Memory B cell (primary cell): ENCODE measurements at regions not wholly inside any gene's neighbourhood (a gene's known extent, or its start where the extent isn't known, plus 50 kb on each side); places are given as distances from the start of the nearest gene placed in this dataset.

Experiments used
- ATAC-seq: fragments of 150-1000 bp; cut with Tn5 transposase; 2 replicates; pipeline ENCODE4 v1.10.0; 2021; ENCODE audit warnings: low read depth, mild to moderate bottlenecking, moderate library complexity
- DNase-seq, 2 donors: peaks; one replicate each; pipeline ENCODE4 v3.0.0; 2022; ENCODE audit warnings: low spot score in 2 of 2
- H3K27ac Mint-ChIP-seq: one replicate; pipeline ENCODE4 v1.8.0; 2022; ENCODE audit warnings: mild to moderate bottlenecking, moderate library complexity, mixed read lengths
- H3K27me3 Mint-ChIP-seq: one replicate; pipeline ENCODE4 v1.8.0; 2022; ENCODE audit warnings: mixed read lengths
- H3K36me3 Mint-ChIP-seq: one replicate; pipeline ENCODE4 v1.8.0; 2022; ENCODE audit warnings: mild to moderate bottlenecking, mixed read lengths
- H3K4me1 Mint-ChIP-seq: one replicate; pipeline ENCODE4 v1.8.0; 2022; ENCODE audit warnings: mixed read lengths
- H3K4me3 Mint-ChIP-seq: one replicate; pipeline ENCODE4 v1.8.0; 2022; ENCODE audit warnings: mild to moderate bottlenecking, moderate library complexity, mixed read lengths
- H3K9me3 Mint-ChIP-seq: one replicate; pipeline ENCODE4 v1.8.0; 2022; ENCODE audit warnings: mixed read lengths

GRCh38 chr16:51306886-51307595 lies 156.0 kb upstream of the SALL1 start:
- Mint-ChIP-seq H3K27me3 (no peaks in the 10 kb centered on the region), H3K4me1 (no peaks in the 10 kb centered on the region), H3K27ac (no peak overlapping the region), H3K36me3 (no peaks in the 10 kb centered on the region), H3K4me3 (no peak overlapping the region), H3K9me3 (no peaks in the 10 kb centered on the region)
- DNase-seq (no peak), ATAC-seq (no peak)

- H3K36me3 Mint-ChIP-seq = no peaks in the 10 kb centered on the region
- H3K27ac Mint-ChIP-seq = no peak overlapping the region
- no peaks in the 10 kb centered on the region for H3K27me3 Mint-ChIP-seq
Measured at GRCh38 chr16:51306116-51306515, 155.0 kb upstream of the SALL1 start.

GRCh38 chr16:51305337-51305736 lies 154.3 kb upstream of the SALL1 start:
- Mint-ChIP-seq H3K27ac (no peak overlapping the region), H3K9me3 (no peaks in the 10 kb centered on the region), H3K36me3 (no peaks in the 10 kb centered on the region), H3K4me3 (no peak overlapping the region), H3K27me3 (no peaks in the 10 kb centered on the region), H3K4me1 (no peaks in the 10 kb centered on the region)
- no peak for DNase-seq
- ATAC-seq = no peak

More at GRCh38 chr16:51306116-51306515, 155.0 kb upstream of the SALL1 start:
- Mint-ChIP-seq H3K4me1 (no peaks in the 10 kb centered on the region), H3K9me3 (no peaks in the 10 kb centered on the region), H3K4me3 (no peak overlapping the region)
- ATAC-seq = no peak
- DNase-seq = no peak

GRCh38 chr16:51302042-51302441 lies 151.0 kb upstream of the SALL1 start:
- H3K27ac Mint-ChIP-seq = no peak overlapping the region
- no peaks in the 10 kb centered on the region for H3K27me3 Mint-ChIP-seq

GRCh38 chr16:51298800-51299199 lies 147.7 kb upstream of the SALL1 start:
- no peaks in the 10 kb centered on the region for H3K4me1 Mint-ChIP-seq
- ATAC-seq = no peak
- no peak for DNase-seq
- no peaks in the 10 kb centered on the region for H3K27me3 Mint-ChIP-seq
- no peaks in the 10 kb centered on the region for H3K36me3 Mint-ChIP-seq
- no peak overlapping the region for H3K4me3 Mint-ChIP-seq
- H3K27ac Mint-ChIP-seq = no peak overlapping the region
- H3K9me3 Mint-ChIP-seq = peaks cover 2% of the 10 kb centered on the region

More at GRCh38 chr16:51302042-51302441, 151.0 kb upstream of the SALL1 start:
- Mint-ChIP-seq H3K4me1 (no peaks in the 10 kb centered on the region), H3K4me3 (no peak overlapping the region), H3K36me3 (no peaks in the 10 kb centered on the region), H3K9me3 (peaks cover 2% of the 10 kb centered on the region)
- no peak for ATAC-seq
- DNase-seq = no peak

GRCh38 chr16:51290442-51291285 lies 139.6 kb upstream of the SALL1 start:
- no peak overlapping the region for H3K4me3 Mint-ChIP-seq

GRCh38 chr16:51289336-51289735 lies 138.3 kb upstream of the SALL1 start:
- Mint-ChIP-seq H3K4me3 (no peak overlapping the region), H3K27me3 (no peaks in the 10 kb centered on the region), H3K27ac (no peak overlapping the region), H3K9me3 (no peaks in the 10 kb centered on the region), H3K4me1 (no peaks in the 10 kb centered on the region), H3K36me3 (no peaks in the 10 kb centered on the region)
- DNase-seq = no peak
- no peak for ATAC-seq

More at GRCh38 chr16:51290442-51291285, 139.6 kb upstream of the SALL1 start:
- Mint-ChIP-seq H3K9me3 (no peaks in the 10 kb centered on the region), H3K27me3 (no peaks in the 10 kb centered on the region), H3K4me1 (no peaks in the 10 kb centered on the region), H3K27ac (no peak overlapping the region), H3K36me3 (no peaks in the 10 kb centered on the region)
- DNase-seq (no peak), ATAC-seq (no peak)

GRCh38 chr16:51287121-51287755 lies 136.2 kb upstream of the SALL1 start:
- Mint-ChIP-seq H3K4me3 (no peak overlapping the region), H3K9me3 (no peaks in the 10 kb centered on the region), H3K36me3 (no peaks in the 10 kb centered on the region), H3K4me1 (no peaks in the 10 kb centered on the region), H3K27me3 (no peaks in the 10 kb centered on the region), H3K27ac (no peak overlapping the region)
- DNase-seq = no peak
- no peak for ATAC-seq

GRCh38 chr16:51286272-51286671 lies 135.2 kb upstream of the SALL1 start:
- no peak for ATAC-seq

GRCh38 chr16:51276336-51276735 lies 125.3 kb upstream of the SALL1 start:
- H3K36me3 Mint-ChIP-seq = no peaks in the 10 kb centered on the region
- no peak overlapping the region for H3K4me3 Mint-ChIP-seq
- peaks cover 5% of the 10 kb centered on the region for H3K9me3 Mint-ChIP-seq
- H3K27me3 Mint-ChIP-seq = peaks cover 2% of the 10 kb centered on the region
- H3K4me1 Mint-ChIP-seq = no peaks in the 10 kb centered on the region
- DNase-seq (no peak), ATAC-seq (no peak)
- H3K27ac Mint-ChIP-seq = no peak overlapping the region

More at GRCh38 chr16:51286272-51286671, 135.2 kb upstream of the SALL1 start:
- Mint-ChIP-seq H3K4me3 (no peak overlapping the region), H3K4me1 (no peaks in the 10 kb centered on the region), H3K27me3 (no peaks in the 10 kb centered on the region), H3K9me3 (peaks cover 1% of the 10 kb centered on the region), H3K36me3 (no peaks in the 10 kb centered on the region), H3K27ac (no peak overlapping the region)
- no peak for DNase-seq

- no peak for DNase-seq
- Mint-ChIP-seq H3K27ac (no peak overlapping the region), H3K36me3 (no peaks in the 10 kb centered on the region), H3K4me3 (no peak overlapping the region), H3K4me1 (no peaks in the 10 kb centered on the region), H3K9me3 (peaks cover 8% of the 10 kb centered on the region), H3K27me3 (peaks cover 1% of the 10 kb centered on the region)
- no peak for ATAC-seq
Measured at GRCh38 chr16:51272420-51272819, 121.3 kb upstream of the SALL1 start.

- no peaks in the 10 kb centered on the region for H3K4me1 Mint-ChIP-seq
- DNase-seq (no peak), ATAC-seq (no peak)
- peaks cover 9% of the 10 kb centered on the region for H3K9me3 Mint-ChIP-seq
- no peak overlapping the region for H3K4me3 Mint-ChIP-seq
- no peaks in the 10 kb centered on the region for H3K36me3 Mint-ChIP-seq
- peaks cover 1% of the 10 kb centered on the region for H3K27me3 Mint-ChIP-seq
- no peak overlapping the region for H3K27ac Mint-ChIP-seq
Measured at GRCh38 chr16:51271156-51271701, 120.2 kb upstream of the SALL1 start.

GRCh38 chr16:51268237-51268636 lies 117.2 kb upstream of the SALL1 start:
- ATAC-seq (no peak), DNase-seq (no peak)
- Mint-ChIP-seq H3K27ac (no peak overlapping the region), H3K4me3 (no peak overlapping the region), H3K9me3 (peaks cover 13% of the 10 kb centered on the region), H3K27me3 (peaks cover 1% of the 10 kb centered on the region), H3K36me3 (no peaks in the 10 kb centered on the region), H3K4me1 (no peaks in the 10 kb centered on the region)

GRCh38 chr16:51267681-51268080 lies 116.6 kb upstream of the SALL1 start:
- Mint-ChIP-seq H3K27ac (no peak overlapping the region), H3K27me3 (peaks cover 1% of the 10 kb centered on the region), H3K9me3 (peaks cover 13% of the 10 kb centered on the region), H3K36me3 (no peaks in the 10 kb centered on the region), H3K4me1 (no peaks in the 10 kb centered on the region), H3K4me3 (no peak overlapping the region)
- DNase-seq (no peak), ATAC-seq (no peak)
